ENCODE measurements at regions not wholly inside any gene's neighbourhood (a gene's known extent, or its start where the extent isn't known, plus 50 kb on each side); places are given as distances from the start of the nearest gene placed in this dataset.

DNA sequence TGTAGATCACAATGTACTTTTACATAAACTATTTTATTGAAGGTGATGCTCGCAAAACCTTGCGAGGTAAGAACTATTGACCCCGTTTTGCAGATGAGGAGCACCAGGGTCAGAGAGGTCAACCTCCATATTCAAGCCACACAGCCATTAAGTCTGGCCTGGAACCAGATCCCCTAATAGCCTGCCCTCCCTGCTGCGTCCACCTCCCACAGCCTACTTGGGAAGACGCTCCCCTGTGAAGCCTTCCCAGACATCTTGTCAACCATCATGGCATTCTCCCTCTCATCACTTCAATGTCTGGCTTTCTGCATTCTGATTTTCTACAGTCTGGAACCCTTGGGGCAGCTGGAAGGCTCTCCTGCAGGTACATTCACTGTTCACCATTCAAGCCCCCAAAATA lies 101.0 kb downstream of the TTC32 start:
- TF ChIP-seq CHD2 (IDR thresholded peaks at IDR 0.05; ENCODE audit: borderline replicate concordance, low read depth, low read length) (no peak), NFIC (IDR thresholded peaks at IDR 0.05; ENCODE audit: low read depth, low read length) (no peak)

Data from GM12878 (cell line).